GM19239 (cell line): ENCODE measurements at regions not wholly inside any gene's neighbourhood (a gene's known extent, or its start where the extent isn't known, plus 50 kb on each side); places are given as distances from the start of the nearest gene placed in this dataset.
A peak's percentile ranks its signal among the peaks of the same experiment; 100 is the strongest.
"Not testable (repeated sequence)": the region's sequence is repeated elsewhere in the genome, so short reads cannot be mapped to it uniquely, and the experiment has no call there.

Source experiments
- DNase-seq: peaks from one replicate; pipeline ENCODE4 v3.0.0; 2011; ENCODE audit warnings: low spot score; ENCODE audit not compliant: insufficient read length
- FAIRE-seq: peaks from 2 replicates; lab custom pipeline; 2011; peaks lifted over from hg19 to GRCh38; lab: Jason Lieb, UNC

DNA sequence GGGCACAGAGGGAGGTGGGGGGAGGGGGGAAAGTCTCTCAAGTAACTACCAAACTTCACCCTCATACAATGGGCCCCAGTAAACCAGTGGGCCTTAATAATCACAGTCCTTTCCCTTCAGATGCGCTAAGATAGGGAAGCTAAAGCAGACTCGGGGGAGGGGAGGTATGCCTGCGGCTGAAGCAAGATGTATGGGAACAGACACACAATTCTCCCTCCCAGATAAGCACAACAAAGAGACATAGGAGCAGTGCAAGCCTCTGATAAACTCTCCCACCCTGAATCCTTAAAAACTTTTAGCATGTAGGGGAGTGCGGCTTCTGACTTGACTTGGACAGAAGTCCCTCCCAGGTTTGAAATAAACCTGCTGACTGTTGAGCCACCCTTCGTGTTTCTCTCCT lies 54.7 kb downstream of the PROP1 start:
- not testable (repeated sequence) for FAIRE-seq, DNase-seq

- not testable (repeated sequence) for FAIRE-seq, DNase-seq
Observed at GRCh38 chr5:177939246-177940171, 56.5 kb downstream of the PROP1 start.

GRCh38 chr5:177938767-177939166 lies 57.3 kb downstream of the PROP1 start:
- not testable (repeated sequence) for FAIRE-seq

GRCh38 chr5:177934233-177934632 lies 61.8 kb downstream of the PROP1 start:
- DNase-seq, result not testable (repeated sequence)
- peak; percentile 14 for FAIRE-seq

More at GRCh38 chr5:177938767-177939166, 57.3 kb downstream of the PROP1 start:
- not testable (repeated sequence) for DNase-seq

DNA sequence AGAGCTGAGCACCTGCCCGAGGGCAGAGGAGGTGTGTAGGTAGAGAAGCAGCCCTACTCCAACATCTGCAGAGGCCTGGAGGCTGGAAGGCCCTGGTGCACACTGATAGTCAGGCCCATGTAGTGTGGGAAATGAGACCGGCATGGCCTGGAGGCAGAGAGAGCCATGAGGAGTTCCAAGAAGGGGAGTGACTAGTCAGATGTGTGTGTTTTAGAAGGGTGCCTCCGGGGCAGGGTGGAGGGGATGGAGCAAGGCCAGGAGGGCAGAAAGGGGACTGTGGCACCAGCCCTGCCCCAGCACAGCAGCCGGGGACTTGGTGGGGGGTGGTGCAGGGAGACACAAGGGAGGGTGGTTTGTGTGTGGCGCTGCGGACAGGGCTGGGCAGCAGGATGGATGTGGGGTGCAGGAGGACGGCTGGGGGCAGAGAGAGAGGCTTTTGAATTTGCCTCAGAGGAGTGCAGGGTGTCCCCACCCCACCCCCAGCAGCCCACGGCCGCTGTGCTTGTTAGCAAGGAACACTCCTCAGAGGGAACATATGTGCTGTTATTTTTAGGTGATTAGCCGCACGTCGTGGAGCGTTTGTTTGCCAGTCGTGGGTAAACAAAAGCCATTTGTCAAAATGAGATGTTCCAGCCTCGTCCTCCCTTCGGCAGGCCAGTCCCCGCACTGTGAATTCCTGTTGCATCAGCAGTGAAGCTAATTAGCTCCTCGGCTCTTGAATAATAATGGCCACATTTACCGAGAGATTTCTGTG lies 65.6 kb downstream of the PROP1 start:
- FAIRE-seq, DNase-seq: not testable (repeated sequence)

DNA sequence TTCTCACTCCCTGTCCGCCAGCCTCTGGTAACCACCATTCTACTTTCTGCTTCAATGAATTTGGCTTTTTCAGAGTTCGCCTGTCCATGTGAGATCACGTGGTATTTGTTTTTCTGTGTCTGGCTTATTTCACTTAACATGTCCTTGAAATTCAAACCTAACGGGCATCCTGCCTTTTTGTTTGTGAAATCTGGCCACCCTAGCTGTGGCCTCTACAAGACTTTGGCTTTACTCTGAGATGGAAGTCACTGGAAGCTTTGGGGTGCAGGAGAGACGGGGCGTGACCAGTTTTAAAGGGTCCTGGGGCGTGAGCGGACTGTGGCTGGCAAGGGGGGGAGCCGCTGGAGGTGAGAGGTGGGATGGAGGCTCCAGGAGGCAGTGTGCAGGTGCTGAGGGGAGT lies 66.4 kb downstream of the PROP1 start:
- not testable (repeated sequence) for DNase-seq, FAIRE-seq

GRCh38 chr5:177927500-177927899 lies 68.5 kb downstream of the PROP1 start:
- not testable (repeated sequence) for FAIRE-seq

GRCh38 chr5:177924577-177924976 lies 71.5 kb downstream of the PROP1 start:
- not testable (repeated sequence) for DNase-seq, FAIRE-seq

More at GRCh38 chr5:177927500-177927899, 68.5 kb downstream of the PROP1 start:
- DNase-seq, result not testable (repeated sequence)

DNA sequence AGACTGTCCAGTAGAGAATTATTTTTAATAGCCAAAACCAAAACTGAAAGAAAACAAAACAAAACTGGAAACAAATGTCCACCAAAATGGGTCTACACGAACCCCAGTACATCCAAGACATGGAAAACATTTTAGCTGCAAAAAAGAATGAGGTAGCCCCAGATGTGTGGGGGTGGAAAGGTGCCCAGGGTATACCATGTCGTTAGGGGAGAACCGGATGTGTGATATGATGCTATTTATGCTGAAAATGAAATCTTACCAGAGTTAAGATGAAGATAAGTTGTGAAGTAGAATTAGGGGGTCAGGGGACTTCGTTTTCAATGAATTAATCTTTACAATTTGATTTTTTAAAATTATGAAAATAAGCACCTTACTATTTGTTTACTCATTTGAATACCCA lies 72.2 kb downstream of the PROP1 start:
- not testable (repeated sequence) for FAIRE-seq, DNase-seq

- not testable (repeated sequence) for DNase-seq
- peak; percentile 80 for FAIRE-seq
Observed at GRCh38 chr5:177923189-177923588, 72.9 kb downstream of the PROP1 start.

DNA sequence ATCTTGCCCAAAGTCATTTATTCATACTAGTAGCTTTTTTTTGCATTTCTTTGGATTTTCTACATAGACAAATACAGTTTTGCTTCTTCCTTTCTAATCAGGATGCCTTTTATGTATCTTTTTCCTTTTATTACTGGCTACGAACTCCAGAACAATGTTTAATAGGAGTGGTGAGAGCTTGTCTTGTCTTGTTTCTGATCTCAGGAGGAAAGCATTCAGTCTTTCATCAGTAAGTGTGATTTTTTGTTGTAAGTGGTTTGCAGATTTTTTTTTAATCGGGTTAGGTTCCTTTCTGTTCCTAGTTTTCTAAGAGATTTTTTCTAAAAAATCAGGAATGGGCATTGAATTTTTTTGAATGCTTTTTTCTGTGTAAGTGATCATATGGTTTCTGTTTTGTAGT lies 86.8 kb downstream of the PROP1 start:
- DNase-seq, FAIRE-seq: not testable (repeated sequence)

GRCh38 chr5:177902806-177903205 lies 93.2 kb downstream of the PROP1 start:
- FAIRE-seq, DNase-seq: not testable (repeated sequence)

DNA sequence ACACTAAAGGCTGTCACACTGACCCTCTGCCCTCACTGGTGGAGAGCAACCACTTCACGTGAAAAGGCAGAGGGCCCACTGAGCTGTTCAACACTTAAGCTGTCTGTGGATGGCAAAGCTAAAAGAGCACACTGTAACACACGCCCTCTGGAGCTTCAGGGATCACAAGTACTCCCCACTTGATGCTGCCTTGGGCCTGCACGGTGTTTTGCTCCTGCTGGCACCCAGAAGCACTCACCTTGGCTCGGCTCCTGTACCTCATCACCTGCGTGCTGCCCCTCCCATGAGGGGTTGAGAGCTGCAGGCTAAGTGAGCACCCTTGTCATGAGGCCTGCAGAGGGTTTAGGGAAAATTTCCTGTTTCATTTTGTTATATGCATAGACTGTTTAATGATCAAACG lies 96.0 kb downstream of the PROP1 start:
- FAIRE-seq, DNase-seq: not testable (repeated sequence)

GRCh38 chr5:177894681-177895453 lies 101.2 kb downstream of the PROP1 start:
- DNase-seq, FAIRE-seq: not testable (repeated sequence)

DNA sequence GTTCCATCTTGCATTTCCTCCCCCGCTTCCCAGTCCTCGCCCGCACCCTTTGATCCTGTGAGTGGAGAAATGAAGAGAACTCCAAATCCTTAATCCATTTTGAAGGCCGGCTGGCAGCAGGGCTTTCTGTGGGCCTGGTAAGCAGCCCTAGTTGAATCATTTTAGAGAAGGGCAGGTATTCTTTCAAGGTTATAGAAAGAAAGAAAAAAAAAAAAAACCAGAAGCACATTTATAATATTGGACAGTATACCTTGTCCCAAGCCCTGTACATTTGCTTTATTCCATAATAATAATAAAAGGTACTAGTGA lies 103.7 kb downstream of the PROP1 start:
- not testable (repeated sequence) for DNase-seq

DNA sequence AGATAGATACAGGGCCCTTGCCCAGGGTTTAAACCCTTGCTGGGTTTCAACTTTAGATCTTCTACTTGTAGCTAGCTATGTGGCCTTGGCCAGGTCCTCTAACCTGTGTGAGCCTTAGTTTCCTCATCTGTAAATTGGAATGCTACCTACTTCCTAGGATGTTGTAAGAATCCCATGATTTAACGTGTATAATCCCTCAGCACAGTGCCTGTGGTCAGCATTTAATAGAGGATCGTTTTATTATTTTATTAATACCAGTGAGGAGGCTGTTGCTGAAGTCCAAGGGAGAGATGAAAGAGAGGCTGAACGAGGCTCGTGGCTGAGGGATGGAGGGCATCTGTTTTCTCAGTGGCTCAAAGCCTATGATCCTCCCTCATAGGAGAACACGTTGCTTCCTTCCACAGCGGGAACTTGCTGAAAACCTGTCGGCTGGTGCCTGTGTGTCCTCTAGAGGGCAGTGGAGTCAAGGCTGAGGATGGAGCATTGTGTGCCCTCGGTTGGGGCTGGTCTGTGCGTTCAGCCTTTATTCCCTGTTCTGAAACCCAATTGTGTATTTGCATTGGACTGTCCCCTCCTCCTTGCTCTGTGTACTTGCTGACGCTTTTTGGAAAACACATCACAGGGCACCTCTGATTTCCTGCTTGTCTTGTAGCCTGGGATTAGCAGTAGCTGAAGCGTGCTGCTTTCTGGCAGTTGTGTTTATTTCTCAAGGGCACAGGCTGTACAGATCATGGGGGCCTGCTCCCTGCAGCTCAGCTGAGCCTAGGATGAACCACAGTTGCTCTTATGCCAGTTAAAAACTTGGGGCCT lies 104.3 kb downstream of the PROP1 start:
- FAIRE-seq, result peak; percentile 86
- DNase-seq, result not testable (repeated sequence)

More for the DNA sequence above, 103.7 kb downstream of the PROP1 start:
- FAIRE-seq, result not testable (repeated sequence)

DNA sequence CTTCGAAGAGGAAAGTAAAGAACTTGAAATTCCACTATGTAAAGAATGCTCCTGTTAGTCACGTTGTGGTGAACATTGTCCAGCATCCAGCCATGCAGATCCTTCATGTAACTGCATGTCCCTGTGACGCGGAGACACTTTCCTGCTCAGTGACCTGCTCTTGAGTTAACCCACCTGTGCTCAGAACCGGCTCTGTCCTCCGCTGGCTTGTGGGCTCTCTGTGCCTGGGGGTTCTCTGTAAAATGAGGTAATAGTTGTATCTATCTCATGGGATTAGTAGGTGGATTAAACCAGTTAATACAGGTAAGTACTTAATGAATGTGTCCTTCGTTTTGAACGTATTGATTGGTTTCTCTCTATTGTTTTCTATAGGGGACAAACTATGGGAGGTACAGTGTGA lies 100.6 kb upstream of the FAM153A start:
- not testable (repeated sequence) for FAIRE-seq, DNase-seq

DNA sequence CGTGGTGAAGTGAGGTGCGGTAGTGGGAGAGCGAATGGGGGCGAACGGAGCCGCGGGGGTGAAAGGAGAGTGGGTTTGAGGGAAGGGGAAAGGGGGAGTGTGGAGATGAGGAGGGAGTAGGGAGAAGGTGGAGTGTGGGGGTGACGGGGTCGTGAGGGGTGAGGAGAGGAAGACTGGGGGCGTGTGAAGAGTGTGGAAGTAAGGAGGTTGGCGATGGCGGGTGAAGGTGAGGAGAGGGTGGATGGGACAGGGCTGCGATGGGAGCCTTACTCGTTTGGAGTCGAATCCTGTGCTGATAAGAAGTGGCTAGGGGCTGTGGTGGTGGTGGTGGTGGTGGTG lies 93.2 kb upstream of the FAM153A start:
- not testable (repeated sequence) for FAIRE-seq, DNase-seq
